ENCODE measurements at regions not wholly inside any gene's neighbourhood (a gene's known extent, or its start where the extent isn't known, plus 50 kb on each side); places are given as distances from the start of the nearest gene placed in this dataset.

- no peak for DNase-seq (ENCODE audit: low read depth, low spot score)
- ChIA-PET CTCF (no interaction called here), POLR2A (no interaction called here)
- in situ Hi-C loops (cut with HindIII; ENCODE audit: low pct_unique_long_range_greater_than_20kb, low sequenced_read_pairs): no loop called here
- intact Hi-C loops (cut with micrococcal nuclease; ENCODE audit: unreplicated experiment): no loop called here
- TF ChIP-seq TCF7L2 (IDR thresholded peaks at IDR 0.05; ENCODE audit: low read depth, low read length) (no peak), REST (IDR thresholded peaks at IDR 0.05; ENCODE audit: insufficient read depth in 1 of 2, low read depth in 2 of 2, low read length in 1 of 2) (no peak), POLR2AphosphoS5 (IDR thresholded peaks at IDR 0.05; ENCODE audit: low read depth, low read length) (no peak), CTCF (IDR thresholded peaks at IDR 0.05) (no peak), SIN3A (IDR thresholded peaks at IDR 0.05; ENCODE audit: borderline replicate concordance, insufficient read depth, low read depth, low read length) (no peak)
- no peaks in the 10 kb centered on the region for H3K9me3 ChIP-seq (ENCODE audit: control insufficient read depth, insufficient read depth, low read depth, low read length)
- no peak overlapping the region for H3K4me3 ChIP-seq (ENCODE audit: low read depth in 2 of 2, low read length in 2 of 2)
- ATAC-seq: no peak
- H3K27me3 ChIP-seq (ENCODE audit: control insufficient read depth, insufficient read depth, low read length): no peaks in the 10 kb centered on the region
- no peaks in the 10 kb centered on the region for H3K4me1 ChIP-seq (ENCODE audit: control insufficient read depth, insufficient read depth, low read length)
- no peak overlapping the region for H3K27ac ChIP-seq (ENCODE audit: low read length)
- no TSS peak for BruUV-seq (replicated peaks)
- no peaks in the 10 kb centered on the region for H3K36me3 ChIP-seq (ENCODE audit: control insufficient read depth, insufficient read depth, low read length)
Measured at GRCh38 chr6:103516336-103516735, 1343.4 kb downstream of the HACE1 start.

GRCh38 chr6:103507052-103507451, 1352.7 kb downstream of the HACE1 start:
- H3K4me1 ChIP-seq (ENCODE audit: control insufficient read depth, insufficient read depth, low read length): no peaks in the 10 kb centered on the region
- no peaks in the 10 kb centered on the region for H3K36me3 ChIP-seq (ENCODE audit: control insufficient read depth, insufficient read depth, low read length)
- DNase-seq (ENCODE audit: low read depth, low spot score) (no peak), ATAC-seq (no peak)
- H3K9me3 ChIP-seq (ENCODE audit: control insufficient read depth, insufficient read depth, low read depth, low read length): no peaks in the 10 kb centered on the region
- in situ Hi-C loops (cut with HindIII; ENCODE audit: low pct_unique_long_range_greater_than_20kb, low sequenced_read_pairs) (no loop called here), intact Hi-C loops (cut with micrococcal nuclease; ENCODE audit: unreplicated experiment) (no loop called here)
- POLR2A ChIA-PET: no interaction called here
- TF ChIP-seq CTCF (IDR thresholded peaks at IDR 0.05): no peak
- no peak overlapping the region for H3K4me3 ChIP-seq (ENCODE audit: low read depth in 2 of 2, low read length in 2 of 2)
- no peak overlapping the region for H3K27ac ChIP-seq (ENCODE audit: low read length)
- CTCF ChIA-PET: no interaction called here
- no TSS peak for BruUV-seq (replicated peaks)
- no peaks in the 10 kb centered on the region for H3K27me3 ChIP-seq (ENCODE audit: control insufficient read depth, insufficient read depth, low read length)

GRCh38 chr6:103505155-103505518, 1354.6 kb downstream of the HACE1 start:
- in situ Hi-C loops (cut with HindIII; ENCODE audit: low pct_unique_long_range_greater_than_20kb, low sequenced_read_pairs): no loop called here

More at GRCh38 chr6:103505155-103505518, 1354.6 kb downstream of the HACE1 start:
- Histone ChIP-seq H3K4me3 (ENCODE audit: low read depth in 2 of 2, low read length in 2 of 2) (no peak overlapping the region), H3K9me3 (ENCODE audit: control insufficient read depth, insufficient read depth, low read depth, low read length) (no peaks in the 10 kb centered on the region), H3K27ac (ENCODE audit: low read length) (no peak overlapping the region), H3K27me3 (ENCODE audit: control insufficient read depth, insufficient read depth, low read length) (no peaks in the 10 kb centered on the region), H3K4me1 (ENCODE audit: control insufficient read depth, insufficient read depth, low read length) (no peaks in the 10 kb centered on the region), H3K36me3 (ENCODE audit: control insufficient read depth, insufficient read depth, low read length) (no peaks in the 10 kb centered on the region)
- no TSS peak for BruUV-seq (replicated peaks)
- ChIA-PET POLR2A (interaction anchor here (0.6 kb wide), 1 partner anchor 608 kb away, joined by 5 read pairs; no protein-coding TSS in a partner anchor), CTCF (no interaction called here)
- intact Hi-C loops (cut with micrococcal nuclease; ENCODE audit: unreplicated experiment): no loop called here
- ATAC-seq (no peak), DNase-seq (ENCODE audit: low read depth, low spot score) (no peak)
- TF ChIP-seq CTCF (IDR thresholded peaks at IDR 0.05) (no peak), TCF7L2 (IDR thresholded peaks at IDR 0.05; ENCODE audit: low read depth, low read length) (no peak), REST (IDR thresholded peaks at IDR 0.05; ENCODE audit: insufficient read depth in 1 of 2, low read depth in 2 of 2, low read length in 1 of 2) (no peak), POLR2AphosphoS5 (IDR thresholded peaks at IDR 0.05; ENCODE audit: low read depth, low read length) (no peak), SIN3A (IDR thresholded peaks at IDR 0.05; ENCODE audit: borderline replicate concordance, insufficient read depth, low read depth, low read length) (no peak)

Measured in Panc1 (cell line).